Neuron (in vitro differentiated cells): ENCODE measurements at regions not wholly inside any gene's neighbourhood (a gene's known extent, or its start where the extent isn't known, plus 50 kb on each side); places are given as distances from the start of the nearest gene placed in this dataset.

ENCODE experiments used
- H2AFZ ChIP-seq: one replicate; pipeline ENCODE4 v1.6.1; 2013; ENCODE audit warnings: low read depth, mild to moderate bottlenecking, inconsistent platforms, low read length, moderate library complexity
- H3K27me3 ChIP-seq: one replicate; pipeline ENCODE4 v1.6.1; 2013; ENCODE audit warnings: low read length; ENCODE audit not compliant: insufficient read depth
- H3K36me3 ChIP-seq: one replicate; pipeline ENCODE4 v1.6.1; 2013; ENCODE audit warnings: low read length; ENCODE audit not compliant: insufficient read depth
- H3K4me1 ChIP-seq: one replicate; pipeline ENCODE4 v1.6.1; 2013; ENCODE audit warnings: low read length; ENCODE audit not compliant: insufficient read depth
- H3K4me3 ChIP-seq: 2 replicates; pipeline ENCODE4 v1.5.1; 2013; ENCODE audit warnings: mild to moderate bottlenecking, low read length, moderate library complexity
- H3K9me3 ChIP-seq: one replicate; pipeline ENCODE4 v1.6.1; 2013; ENCODE audit warnings: low read length

GRCh38 chr2:6525475-6525964 lies 340.2 kb downstream of the CMPK2 start:
- H3K27me3 ChIP-seq: no peaks in the 10 kb centered on the region
- H3K9me3 ChIP-seq: peaks cover 1% of the 10 kb centered on the region
- H3K4me3 ChIP-seq: no peak overlapping the region
- no peaks in the 10 kb centered on the region for H3K36me3 ChIP-seq
- H2AFZ ChIP-seq: no peak overlapping the region
- peaks cover 16% of the 10 kb centered on the region for H3K4me1 ChIP-seq

- peaks cover 1% of the 10 kb centered on the region for H3K9me3 ChIP-seq
- no peaks in the 10 kb centered on the region for H3K27me3 ChIP-seq
- peaks cover 16% of the 10 kb centered on the region for H3K4me1 ChIP-seq
- H3K36me3 ChIP-seq: no peaks in the 10 kb centered on the region
- H2AFZ ChIP-seq: no peak overlapping the region
- H3K4me3 ChIP-seq: no peak overlapping the region
Observed at GRCh38 chr2:6526093-6526824, 339.4 kb downstream of the CMPK2 start.

- no peaks in the 10 kb centered on the region for H3K9me3 ChIP-seq
- H3K27me3 ChIP-seq: no peaks in the 10 kb centered on the region
- no peak overlapping the region for H3K4me3 ChIP-seq
- no peaks in the 10 kb centered on the region for H3K4me1 ChIP-seq
- H2AFZ ChIP-seq: no peak overlapping the region
- H3K36me3 ChIP-seq: no peaks in the 10 kb centered on the region
Observed at GRCh38 chr2:6531304-6531703, 334.4 kb downstream of the CMPK2 start.

- Histone ChIP-seq H3K4me1 (no peaks in the 10 kb centered on the region), H3K27me3 (no peaks in the 10 kb centered on the region), H3K9me3 (no peaks in the 10 kb centered on the region), H3K36me3 (no peaks in the 10 kb centered on the region), H2AFZ (no peak overlapping the region), H3K4me3 (no peak overlapping the region)
Observed at GRCh38 chr2:6535572-6535971, 330.1 kb downstream of the CMPK2 start.

GRCh38 chr2:6538607-6539006 lies 327.1 kb downstream of the CMPK2 start:
- Histone ChIP-seq H3K9me3 (no peaks in the 10 kb centered on the region), H3K4me1 (no peaks in the 10 kb centered on the region), H3K4me3 (no peak overlapping the region), H3K36me3 (no peaks in the 10 kb centered on the region), H2AFZ (no peak overlapping the region), H3K27me3 (no peaks in the 10 kb centered on the region)

DNA sequence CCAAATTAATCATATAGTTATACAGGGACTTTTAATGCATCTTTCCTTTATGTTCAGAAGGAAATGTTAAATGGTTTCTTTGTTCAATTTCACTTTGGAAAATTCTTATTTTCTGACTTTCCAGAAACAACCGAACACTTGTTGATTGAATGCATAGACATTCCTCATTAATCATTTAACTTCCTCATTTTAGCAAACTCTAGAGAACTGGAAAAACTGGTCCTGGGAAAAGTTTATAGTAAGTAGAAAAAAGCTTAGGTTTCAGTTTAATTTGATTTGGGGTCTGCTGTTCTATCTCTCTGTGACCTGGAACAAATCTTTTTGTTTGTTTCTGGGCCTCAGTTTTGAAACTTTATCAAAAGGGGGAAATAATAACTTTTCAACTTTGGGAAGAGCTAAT lies 320.4 kb downstream of the CMPK2 start:
- Histone ChIP-seq H3K36me3 (no peaks in the 10 kb centered on the region), H3K4me1 (no peaks in the 10 kb centered on the region), H3K27me3 (no peaks in the 10 kb centered on the region), H3K9me3 (no peaks in the 10 kb centered on the region), H2AFZ (no peak overlapping the region), H3K4me3 (no peak overlapping the region)

DNA sequence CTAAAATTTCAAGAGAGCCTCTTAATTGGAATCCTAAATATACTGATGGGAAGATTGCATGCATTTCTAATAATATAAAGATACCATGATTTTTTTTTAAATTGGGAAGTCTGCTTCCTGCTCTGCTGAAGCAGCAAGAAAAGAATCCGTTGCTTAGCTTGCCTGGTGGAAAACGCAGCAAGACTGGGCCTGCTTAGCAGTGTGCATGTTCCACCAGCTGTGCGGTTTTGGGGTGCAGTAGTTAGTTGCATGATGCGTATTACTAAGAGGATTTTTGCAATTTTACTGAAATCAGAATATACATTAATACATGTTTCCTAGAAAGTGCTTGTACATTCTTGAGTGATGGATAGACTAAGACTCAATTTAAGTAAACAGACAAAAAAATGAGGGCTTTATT lies 319.9 kb downstream of the CMPK2 start:
- Histone ChIP-seq H3K4me3 (no peak overlapping the region), H3K36me3 (no peaks in the 10 kb centered on the region), H2AFZ (no peak overlapping the region), H3K27me3 (no peaks in the 10 kb centered on the region), H3K9me3 (peaks cover 2% of the 10 kb centered on the region), H3K4me1 (no peaks in the 10 kb centered on the region)

- no peak overlapping the region for H2AFZ ChIP-seq
- no peaks in the 10 kb centered on the region for H3K27me3 ChIP-seq
- no peaks in the 10 kb centered on the region for H3K4me1 ChIP-seq
- H3K9me3 ChIP-seq: peaks cover 2% of the 10 kb centered on the region
- no peak overlapping the region for H3K4me3 ChIP-seq
- H3K36me3 ChIP-seq: no peaks in the 10 kb centered on the region
Observed at GRCh38 chr2:6554466-6554865, 311.2 kb downstream of the CMPK2 start.

GRCh38 chr2:6556755-6557154 lies 309.0 kb downstream of the CMPK2 start:
- H2AFZ ChIP-seq: no peak overlapping the region
- H3K36me3 ChIP-seq: no peaks in the 10 kb centered on the region
- no peaks in the 10 kb centered on the region for H3K9me3 ChIP-seq
- no peaks in the 10 kb centered on the region for H3K4me1 ChIP-seq
- no peak overlapping the region for H3K4me3 ChIP-seq
- H3K27me3 ChIP-seq: no peaks in the 10 kb centered on the region

DNA sequence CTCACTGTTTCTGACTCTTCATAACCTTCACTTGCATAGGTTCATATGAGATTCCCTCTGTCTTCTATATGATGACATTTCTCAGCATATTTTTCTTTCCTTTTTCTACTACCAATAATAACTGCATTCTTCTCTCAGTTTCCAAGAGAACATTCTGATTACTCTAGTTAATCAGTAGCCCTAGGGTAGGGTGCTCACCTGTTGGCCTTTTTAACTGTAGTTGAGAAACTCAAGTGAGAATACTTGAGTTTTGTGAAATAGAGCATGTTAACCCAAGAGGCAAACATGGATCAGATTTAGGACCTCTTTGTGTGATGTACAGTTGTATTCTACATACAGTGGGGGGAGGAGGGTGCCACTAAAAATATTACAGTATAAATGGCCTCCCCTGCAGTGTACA lies 308.0 kb downstream of the CMPK2 start:
- Histone ChIP-seq H2AFZ (no peak overlapping the region), H3K4me1 (no peaks in the 10 kb centered on the region), H3K4me3 (no peak overlapping the region), H3K9me3 (no peaks in the 10 kb centered on the region), H3K36me3 (no peaks in the 10 kb centered on the region), H3K27me3 (no peaks in the 10 kb centered on the region)

DNA sequence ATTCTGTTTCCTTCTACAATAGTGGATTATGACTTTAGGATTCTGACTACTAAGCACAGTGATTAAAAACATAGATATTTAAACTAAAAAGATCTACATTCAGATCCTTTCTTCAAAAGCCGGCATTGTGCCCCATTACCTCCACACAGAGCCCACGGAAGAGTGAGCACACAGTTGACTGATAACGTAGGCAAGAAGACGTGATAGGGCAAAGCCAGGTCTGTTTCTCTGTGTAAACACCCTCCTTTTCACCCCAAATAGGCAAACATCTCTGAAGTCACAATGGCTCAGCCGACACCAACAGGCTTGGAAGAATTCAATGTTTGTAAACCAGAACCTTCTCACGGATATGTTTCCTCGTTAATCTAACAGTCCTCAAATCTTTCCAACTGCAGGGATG lies 302.9 kb downstream of the CMPK2 start:
- no peak overlapping the region for H2AFZ ChIP-seq
- no peaks in the 10 kb centered on the region for H3K27me3 ChIP-seq
- H3K4me1 ChIP-seq: no peaks in the 10 kb centered on the region
- H3K36me3 ChIP-seq: no peaks in the 10 kb centered on the region
- H3K4me3 ChIP-seq: no peak overlapping the region
- no peaks in the 10 kb centered on the region for H3K9me3 ChIP-seq

DNA sequence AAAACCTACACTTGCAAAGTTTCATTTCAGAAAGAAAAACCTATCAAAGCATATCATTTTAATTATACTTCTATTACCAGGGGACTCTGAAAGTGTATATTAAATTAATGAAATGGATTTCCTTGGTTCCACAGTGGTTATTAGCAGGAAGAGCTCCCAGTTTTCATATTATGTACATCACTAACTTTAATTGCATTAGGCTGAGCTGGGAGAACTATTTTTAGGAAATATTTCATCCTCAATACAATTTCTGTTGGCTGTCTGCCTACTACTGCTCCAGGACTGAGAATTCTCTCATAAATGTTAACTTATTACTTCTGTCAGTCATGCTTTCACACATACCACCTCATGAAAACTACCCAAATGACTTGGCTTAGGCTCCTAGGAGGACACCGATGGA lies 301.4 kb downstream of the CMPK2 start:
- H3K4me3 ChIP-seq: no peak overlapping the region
- no peak overlapping the region for H2AFZ ChIP-seq
- no peaks in the 10 kb centered on the region for H3K36me3 ChIP-seq
- no peaks in the 10 kb centered on the region for H3K27me3 ChIP-seq
- no peaks in the 10 kb centered on the region for H3K4me1 ChIP-seq
- H3K9me3 ChIP-seq: no peaks in the 10 kb centered on the region

DNA sequence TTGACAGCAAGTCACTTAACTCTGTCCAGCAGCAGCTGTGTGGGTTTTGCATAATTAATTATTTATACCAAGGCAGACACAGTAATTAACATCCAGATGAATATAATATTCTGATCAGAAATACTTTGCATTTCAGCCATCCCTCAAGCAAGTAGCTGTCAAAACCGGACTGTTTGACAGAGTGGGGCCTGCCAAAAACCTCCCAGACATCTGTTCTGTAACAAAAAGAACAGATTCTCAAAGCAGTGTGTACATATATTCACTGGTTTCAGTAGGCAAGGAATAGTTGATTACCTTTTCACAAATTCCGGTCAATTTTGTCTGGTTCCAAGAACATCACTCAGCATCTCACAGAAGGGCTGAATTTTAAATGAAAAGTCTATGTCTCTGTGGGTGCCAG lies 291.6 kb downstream of the CMPK2 start:
- peaks cover 9% of the 10 kb centered on the region for H3K4me1 ChIP-seq
- H3K36me3 ChIP-seq: no peaks in the 10 kb centered on the region
- no peaks in the 10 kb centered on the region for H3K9me3 ChIP-seq
- H3K27me3 ChIP-seq: no peaks in the 10 kb centered on the region
- no peak overlapping the region for H3K4me3 ChIP-seq
- no peak overlapping the region for H2AFZ ChIP-seq

DNA sequence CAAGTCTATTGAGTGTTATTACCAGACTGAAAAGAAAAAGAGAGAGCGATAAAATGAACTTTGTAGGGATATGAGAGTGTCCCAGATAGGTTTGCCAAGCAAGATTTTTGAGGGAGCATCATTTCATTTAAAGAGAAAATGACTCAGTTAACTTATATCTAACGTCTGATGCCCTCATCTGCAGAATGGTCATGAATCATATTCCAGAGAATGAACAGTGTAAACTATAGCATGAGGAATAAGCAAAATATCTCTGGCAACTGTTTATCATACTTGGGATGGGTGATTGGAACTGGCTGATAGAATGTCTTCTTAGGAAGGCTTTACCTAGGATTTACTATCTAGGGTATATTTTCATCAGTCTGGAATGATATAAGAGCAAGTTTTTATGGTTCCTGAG lies 289.4 kb downstream of the CMPK2 start:
- Histone ChIP-seq H2AFZ (no peak overlapping the region), H3K36me3 (no peaks in the 10 kb centered on the region), H3K9me3 (no peaks in the 10 kb centered on the region), H3K4me3 (no peak overlapping the region), H3K4me1 (peaks cover 9% of the 10 kb centered on the region), H3K27me3 (no peaks in the 10 kb centered on the region)
